ENCODE measurements at regions not wholly inside any gene's neighbourhood (a gene's known extent, or its start where the extent isn't known, plus 50 kb on each side); places are given as distances from the start of the nearest gene placed in this dataset.

DNA sequence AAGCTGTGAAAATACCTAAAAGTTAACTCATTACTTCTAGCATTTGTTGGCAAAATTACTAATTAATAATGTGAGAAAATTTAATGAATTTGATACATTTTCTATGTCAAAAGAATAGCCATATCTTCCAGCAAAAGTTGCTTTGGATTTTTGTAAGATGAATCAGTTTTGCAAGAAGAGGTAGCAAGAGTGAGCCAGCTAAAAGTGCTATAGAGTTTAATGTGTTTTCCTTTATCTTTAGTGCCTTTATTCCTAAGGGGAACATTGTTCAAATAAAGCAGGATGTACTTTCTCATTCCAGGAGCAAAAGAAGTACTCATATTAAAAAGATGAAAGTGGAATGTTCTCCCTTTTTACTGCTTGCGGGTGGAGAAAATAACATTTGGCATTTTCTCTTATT lies 622.2 kb downstream of the ANXA1 start:
- TF ChIP-seq, protein P1, sequence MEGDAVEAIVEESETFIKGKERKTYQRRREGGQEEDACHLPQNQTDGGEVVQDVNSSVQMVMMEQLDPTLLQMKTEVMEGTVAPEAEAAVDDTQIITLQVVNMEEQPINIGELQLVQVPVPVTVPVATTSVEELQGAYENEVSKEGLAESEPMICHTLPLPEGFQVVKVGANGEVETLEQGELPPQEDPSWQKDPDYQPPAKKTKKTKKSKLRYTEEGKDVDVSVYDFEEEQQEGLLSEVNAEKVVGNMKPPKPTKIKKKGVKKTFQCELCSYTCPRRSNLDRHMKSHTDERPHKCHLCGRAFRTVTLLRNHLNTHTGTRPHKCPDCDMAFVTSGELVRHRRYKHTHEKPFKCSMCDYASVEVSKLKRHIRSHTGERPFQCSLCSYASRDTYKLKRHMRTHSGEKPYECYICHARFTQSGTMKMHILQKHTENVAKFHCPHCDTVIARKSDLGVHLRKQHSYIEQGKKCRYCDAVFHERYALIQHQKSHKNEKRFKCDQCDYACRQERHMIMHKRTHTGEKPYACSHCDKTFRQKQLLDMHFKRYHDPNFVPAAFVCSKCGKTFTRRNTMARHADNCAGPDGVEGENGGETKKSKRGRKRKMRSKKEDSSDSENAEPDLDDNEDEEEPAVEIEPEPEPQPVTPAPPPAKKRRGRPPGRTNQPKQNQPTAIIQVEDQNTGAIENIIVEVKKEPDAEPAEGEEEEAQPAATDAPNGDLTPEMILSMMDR (IDR thresholded peaks at IDR 0.05; ENCODE audit: borderline replicate concordance, extremely low read depth, low read length, poor library complexity, severe bottlenecking): no peak
- TF ChIP-seq EZH2 (IDR thresholded peaks at IDR 0.05; ENCODE audit: borderline replicate concordance, low read depth, low read length, severe bottlenecking): no peak
